G401 (cell line): ENCODE measurements at regions not wholly inside any gene's neighbourhood (a gene's known extent, or its start where the extent isn't known, plus 50 kb on each side); places are given as distances from the start of the nearest gene placed in this dataset.
"Not testable (repeated sequence)": the region's sequence is repeated elsewhere in the genome, so short reads cannot be mapped to it uniquely, and the experiment has no call there.

Experiments used
- DNase-seq: peaks from one replicate; pipeline ENCODE4 v3.0.0-alpha.2; 2015; ENCODE audit warnings: low spot score
- in situ Hi-C: cut with HindIII; loops from 2 replicates; pipeline ENCODE4 v1.10.0; 2016; ENCODE audit warnings: low sequenced_read_pairs, mixed read lengths

DNA sequence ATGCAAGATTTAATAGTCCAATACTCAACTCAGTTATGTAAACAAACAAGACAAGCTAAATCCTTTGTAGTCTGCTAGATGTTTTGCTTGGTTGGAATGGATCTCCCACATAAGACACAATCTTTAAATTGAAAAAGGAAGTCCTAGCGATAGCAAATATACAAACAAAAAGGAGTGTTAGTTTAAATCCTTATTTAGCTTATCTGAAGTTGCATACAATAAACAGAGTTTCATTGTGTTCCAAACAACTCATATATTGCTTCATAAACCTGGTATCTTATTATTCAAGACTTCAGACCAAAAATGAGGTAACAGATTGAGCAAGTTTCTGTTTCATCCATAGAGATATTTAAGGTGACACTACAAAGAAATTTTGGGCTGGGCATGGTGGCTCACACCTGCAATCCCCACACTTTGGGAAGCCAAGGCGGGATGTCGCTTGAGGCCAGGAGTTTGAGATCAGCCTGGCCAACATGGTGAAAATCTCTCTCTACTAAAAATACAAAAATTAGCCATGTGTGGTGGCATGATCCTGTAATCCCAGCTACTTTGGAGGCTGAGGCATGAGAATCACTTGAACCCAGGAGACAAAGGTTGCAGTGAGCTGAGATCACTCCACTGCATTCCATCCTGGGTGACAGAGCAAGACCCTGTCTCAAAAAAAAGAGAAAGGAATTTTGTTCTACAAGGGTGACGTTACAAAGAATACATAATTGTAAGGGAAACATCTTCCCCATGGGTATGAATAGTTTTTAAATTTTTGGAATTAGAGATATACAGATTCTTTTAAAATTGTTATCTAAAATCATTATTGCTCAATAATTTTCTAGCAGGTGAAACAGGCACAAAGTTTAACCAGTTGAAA, 150.5 kb upstream of the L3MBTL4 start:
- in situ Hi-C loops = no loop called here
- no peak for DNase-seq

DNA sequence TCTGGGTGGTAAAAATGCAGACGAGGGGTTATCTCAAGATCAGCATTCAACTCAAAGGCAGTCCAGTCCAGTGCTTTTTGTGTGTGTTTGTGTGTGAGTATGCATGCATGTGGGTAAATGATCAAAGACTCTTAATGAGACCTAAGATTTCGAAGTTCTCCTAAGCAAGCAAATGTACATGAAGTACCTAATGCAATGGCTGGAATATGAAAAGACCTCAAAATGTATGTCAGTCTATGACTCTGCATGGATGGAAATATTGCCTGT, 151.0 kb upstream of the L3MBTL4 start:
- in situ Hi-C loops = no loop called here
- no peak for DNase-seq

DNA sequence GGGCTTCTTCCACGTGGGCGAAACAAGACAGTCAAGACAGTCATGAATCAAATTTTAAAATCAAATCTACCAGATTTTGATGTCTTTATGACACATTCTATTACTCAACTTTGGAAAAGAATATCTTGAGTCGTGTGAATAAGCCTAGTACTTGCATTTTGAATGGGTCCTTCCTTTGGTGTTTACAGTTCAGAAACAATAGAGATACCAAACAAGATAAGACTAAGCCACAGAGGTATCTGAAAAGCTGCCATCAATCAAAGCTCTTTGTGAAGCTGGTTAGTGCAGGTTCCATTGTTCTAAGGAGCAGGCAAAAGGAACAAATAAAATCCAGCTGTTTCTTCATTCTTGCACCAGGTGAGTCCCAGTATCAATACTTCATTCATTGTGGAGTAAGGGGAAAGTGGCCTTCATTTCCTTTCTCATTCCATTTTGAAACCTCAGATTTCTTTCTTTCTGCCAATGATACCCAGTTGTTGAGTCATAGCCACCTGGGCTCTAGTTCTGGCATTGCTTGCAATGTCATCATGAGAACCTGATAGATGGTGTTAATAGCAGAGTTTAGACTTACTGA, 151.7 kb upstream of the L3MBTL4 start:
- in situ Hi-C loops = no loop called here
- DNase-seq = no peak

DNA sequence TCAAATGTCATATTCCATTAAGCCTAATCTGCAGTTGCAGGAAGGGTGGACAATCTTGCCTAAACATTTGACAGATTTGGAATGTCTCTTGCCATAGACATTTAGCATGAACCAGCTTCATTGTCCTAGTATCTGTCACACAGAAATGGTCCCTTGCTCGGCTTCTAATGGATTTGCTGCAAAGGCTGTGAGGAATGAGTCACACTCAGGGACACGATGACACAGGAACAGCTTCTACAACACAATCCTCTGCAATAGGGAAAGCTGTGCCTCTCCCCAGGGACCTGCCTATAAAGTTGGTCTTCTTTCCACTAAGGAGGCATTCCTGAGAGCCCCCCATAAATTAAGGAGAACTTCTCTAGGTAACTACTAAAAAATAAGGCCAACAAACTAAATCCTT, 155.1 kb upstream of the L3MBTL4 start:
- DNase-seq = no peak
- in situ Hi-C loops = no loop called here

DNA sequence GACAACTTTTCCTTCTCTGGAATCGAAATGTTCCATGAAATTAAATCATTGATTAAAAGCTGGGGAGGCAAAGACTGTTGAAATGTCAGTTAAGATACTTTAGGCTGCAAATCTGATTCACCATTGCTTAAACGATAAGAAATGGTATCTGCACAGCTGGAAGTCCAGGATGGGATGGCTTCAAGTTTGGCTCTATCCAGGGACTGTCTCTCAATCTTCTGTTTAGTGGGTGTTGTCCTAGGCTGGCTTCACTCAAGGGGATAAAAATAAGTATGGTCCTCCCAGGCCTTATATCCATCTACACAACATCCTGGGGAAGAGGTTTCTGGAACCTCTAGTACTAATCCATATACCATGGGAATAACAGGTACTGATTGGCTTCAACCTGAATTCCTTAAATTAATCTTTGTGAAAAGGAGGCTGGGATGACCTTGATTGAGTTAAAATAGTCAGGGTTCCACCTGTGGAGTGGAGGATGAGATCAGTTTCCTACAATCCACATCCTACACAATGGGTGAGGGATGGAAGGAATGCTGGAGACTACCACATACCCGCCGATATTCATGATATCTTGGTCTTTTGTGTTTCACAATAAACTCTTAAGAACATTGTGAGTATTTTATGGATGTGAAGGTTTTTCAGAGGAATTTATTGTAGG, 156.0 kb upstream of the L3MBTL4 start:
- no peak for DNase-seq
- in situ Hi-C loops = no loop called here

DNA sequence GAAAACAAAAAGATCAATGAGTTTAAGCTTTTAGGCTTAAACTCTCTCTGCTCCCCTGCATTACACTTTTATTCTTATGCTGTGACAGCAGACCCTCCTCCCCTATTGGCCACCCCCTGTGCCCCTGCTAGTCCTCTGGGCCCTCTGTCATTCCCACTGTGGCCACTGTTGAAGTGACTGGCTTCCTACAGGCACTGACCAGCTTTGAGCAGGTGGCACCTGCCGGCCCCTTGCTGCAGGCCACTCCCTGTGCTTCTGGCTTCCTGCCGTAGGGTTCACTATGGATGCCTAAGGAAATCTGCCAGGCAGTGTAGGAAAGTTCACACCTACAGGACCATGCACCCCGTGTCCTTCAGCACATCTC, 156.5 kb upstream of the L3MBTL4 start:
- no peak for DNase-seq
- in situ Hi-C loops = no loop called here

DNA sequence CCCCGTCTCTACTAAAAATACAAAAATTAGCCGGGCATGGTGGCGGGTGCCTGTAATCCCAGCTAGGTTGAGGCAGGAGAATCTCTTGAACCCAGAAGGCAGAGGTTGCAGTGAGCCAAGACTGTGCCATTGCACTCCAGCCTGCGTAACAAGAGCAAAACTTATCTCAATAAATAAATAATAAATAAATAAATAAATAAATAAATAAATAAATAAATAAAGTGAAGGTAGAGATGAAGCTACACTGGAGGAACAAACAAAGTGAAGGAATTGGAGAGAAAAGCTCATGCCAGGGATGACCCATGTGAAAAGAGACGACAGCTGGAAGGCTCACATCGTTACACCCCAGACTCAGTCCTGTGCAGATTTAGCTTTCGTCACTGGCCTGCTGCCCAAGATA, 157.3 kb upstream of the ARHGAP28 start:
- in situ Hi-C loops, DNase-seq: not testable (repeated sequence)

DNA sequence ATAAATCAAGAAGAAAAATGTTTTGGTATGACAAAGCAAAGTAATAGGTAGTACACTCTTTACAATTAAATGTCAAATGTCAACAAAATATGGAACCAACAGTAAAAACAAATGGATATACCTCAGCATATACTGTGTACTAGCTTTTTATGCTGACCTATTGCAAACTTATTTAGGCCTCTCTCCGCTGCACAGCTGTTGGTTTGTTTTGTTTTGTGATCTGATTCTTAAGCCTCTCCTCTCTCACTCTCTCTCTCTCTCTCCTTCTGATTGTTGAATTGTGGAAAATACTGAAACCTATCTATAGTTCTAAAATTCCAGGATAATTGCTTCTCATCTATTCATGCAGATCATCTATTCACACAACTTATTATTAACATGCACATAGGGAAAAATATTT, 154.9 kb upstream of the ARHGAP28 start:
- no peak for DNase-seq
- in situ Hi-C loops = no loop called here

DNA sequence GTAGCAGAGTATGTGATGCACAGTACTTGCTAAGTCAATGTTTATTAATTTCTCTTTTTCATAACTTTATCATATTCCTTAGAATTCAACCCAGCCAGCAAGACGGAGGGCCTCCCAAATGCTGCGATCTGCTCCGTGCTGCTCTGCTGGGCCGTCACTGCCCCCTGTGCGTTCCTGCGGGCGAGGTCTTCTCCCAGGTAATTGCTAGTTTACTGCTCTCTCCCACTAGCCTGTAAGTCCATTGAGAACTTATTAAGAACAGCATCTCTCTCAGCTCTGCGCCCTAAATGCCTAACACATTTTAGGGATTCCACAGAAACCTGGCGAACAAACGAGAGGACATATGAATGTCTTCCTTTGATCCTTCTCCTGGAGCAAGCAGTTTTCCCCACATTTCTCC, 153.6 kb upstream of the ARHGAP28 start:
- no peak for DNase-seq
- in situ Hi-C loops = no loop called here

DNA sequence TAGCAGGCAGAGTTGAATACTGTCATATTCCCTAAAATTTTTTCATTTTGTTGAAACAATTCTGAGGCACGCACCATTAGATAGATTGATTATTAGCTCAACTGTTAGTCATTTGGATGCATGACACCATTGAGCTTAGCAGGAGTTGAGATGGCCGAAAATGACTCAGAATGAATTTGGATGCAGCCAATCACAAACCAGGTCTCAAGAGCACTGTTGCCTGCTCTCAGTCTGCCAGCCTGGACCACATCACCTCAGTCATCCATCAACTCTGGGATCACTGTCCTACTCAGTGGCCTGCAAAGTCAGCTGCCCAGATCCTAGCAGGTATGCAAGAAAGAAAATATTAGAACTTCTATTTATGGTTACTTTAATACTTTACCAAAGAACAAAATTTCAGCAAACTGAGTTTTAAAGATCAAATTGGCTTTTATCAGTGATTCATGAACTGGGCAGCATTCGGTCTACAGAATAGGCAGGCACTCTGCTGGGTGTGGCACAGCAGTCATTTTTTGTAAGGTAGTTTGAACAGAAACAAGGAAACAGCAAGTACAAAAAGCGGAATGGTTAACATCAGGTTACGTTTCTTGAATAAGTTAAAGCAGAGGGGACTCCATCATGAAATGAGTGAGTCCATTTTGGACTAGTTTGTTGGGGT, 152.7 kb upstream of the ARHGAP28 start:
- no peak for DNase-seq
- in situ Hi-C loops = no loop called here

DNA sequence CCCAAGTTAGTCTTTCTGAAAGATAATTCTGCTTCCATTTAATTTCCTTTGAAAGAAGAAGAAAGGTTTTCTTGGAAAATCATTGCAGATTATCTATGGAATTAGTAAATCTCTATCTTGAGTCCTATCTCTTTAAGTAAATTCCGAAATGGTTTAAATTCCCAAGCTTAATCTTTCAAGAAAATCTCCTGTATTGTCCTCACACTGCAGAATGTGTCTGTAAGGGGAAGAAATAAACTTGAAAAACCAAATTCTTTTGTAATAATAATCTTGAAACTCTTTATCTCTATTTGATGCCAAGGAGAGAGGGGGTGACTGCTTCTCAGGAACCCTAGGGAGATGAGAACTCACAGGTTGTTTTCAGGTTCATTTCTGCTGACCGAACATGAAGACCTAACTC, 150.8 kb upstream of the ARHGAP28 start:
- DNase-seq = no peak
- in situ Hi-C loops = no loop called here

DNA sequence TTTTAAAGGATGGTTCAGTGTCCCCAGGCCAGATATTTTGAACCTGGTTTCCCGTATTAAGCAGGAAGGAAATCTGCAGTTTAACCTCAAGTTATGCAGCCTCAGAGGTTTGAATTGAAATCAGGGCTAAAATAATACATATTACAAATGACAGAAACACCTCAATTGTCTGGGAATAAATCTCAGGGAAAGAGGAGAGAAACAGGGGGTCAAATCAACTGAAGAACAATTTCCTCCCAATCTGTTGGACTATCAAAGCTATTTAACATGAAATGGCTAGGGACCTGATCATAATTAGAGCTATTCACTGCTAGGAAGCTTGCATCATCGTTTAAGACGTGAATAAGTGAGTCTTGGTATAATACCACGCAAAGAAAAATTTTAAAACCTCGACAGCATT, 150.0 kb upstream of the ARHGAP28 start:
- in situ Hi-C loops = no loop called here
- no peak for DNase-seq

DNA sequence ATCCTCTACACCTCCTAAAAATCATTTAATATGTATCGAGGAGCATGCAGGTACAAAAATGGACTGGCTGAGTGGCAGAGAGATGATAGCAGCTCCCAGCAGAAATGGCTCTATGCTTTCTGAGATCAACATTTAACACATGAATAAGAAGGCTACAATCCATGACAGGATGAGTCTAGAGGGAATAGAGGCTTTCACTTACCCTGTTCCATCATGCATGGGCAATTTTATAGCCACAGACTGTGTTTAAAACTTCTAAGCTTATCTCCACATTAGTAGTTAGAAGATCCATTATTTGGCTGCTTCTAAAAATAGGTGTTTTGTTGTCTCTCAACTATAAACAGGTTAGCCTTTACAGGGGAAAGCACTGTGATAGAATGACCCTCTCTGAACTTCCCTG, 149.1 kb upstream of the ARHGAP28 start:
- no peak for DNase-seq
- in situ Hi-C loops = no loop called here

DNA sequence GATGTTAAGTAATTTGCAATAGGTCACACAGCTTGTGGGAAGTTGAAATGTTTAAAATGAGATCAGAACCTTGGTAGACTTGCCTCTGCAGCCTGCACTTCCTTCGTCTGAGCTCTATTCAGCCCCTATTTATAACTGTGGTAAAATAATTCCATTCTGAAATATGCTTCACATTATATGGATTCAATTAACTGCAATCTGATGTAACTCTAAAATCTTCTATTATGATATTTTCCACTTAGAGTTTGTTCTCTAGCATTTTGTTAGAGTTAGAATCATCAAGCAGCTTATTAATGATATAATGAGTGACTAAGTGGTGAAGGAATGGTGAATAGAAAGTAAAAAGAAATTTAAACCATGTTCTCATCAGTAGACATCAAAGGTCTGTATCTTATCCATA, 139.6 kb upstream of the ARHGAP28 start:
- DNase-seq = no peak
- in situ Hi-C loops = no loop called here

DNA sequence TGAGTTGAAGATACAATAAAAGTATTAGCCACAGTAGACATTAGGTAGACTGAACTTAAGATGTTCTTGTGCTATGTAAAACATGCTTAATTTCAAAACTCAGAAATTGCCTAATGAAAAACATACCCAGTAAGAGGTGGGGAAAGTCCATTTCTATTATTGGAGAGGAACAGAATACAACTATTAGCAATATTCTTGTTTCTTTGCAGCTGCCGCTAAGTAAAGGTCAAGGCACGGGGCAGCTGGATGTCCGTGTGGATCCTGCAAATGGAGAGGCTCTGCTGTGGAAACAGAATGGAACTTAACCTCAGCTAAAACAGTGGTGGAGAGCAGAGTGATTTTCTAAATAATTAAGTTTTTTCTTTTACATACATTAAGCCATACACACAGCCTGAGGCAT, 139.2 kb upstream of the ARHGAP28 start:
- DNase-seq = no peak
- in situ Hi-C loops = no loop called here

DNA sequence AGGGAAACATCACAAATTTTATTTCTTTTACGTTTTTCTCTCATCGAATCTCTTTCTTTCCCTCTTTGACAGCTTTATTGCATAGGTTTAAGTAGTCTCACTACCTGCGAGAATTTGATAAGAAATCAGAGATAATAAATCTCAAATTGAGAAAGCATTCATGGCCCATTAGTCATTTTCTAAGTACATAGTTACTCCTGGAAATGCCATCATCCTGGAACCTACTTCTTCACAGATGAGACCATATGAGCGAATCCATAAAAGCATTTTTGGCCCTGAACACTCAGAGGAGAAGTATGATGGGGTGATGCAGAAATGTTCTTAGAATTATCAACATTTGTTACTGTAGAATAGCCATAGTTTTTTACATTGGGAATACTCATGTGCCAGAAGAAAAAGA, 138.0 kb upstream of the ARHGAP28 start:
- in situ Hi-C loops = no loop called here
- no peak for DNase-seq

DNA sequence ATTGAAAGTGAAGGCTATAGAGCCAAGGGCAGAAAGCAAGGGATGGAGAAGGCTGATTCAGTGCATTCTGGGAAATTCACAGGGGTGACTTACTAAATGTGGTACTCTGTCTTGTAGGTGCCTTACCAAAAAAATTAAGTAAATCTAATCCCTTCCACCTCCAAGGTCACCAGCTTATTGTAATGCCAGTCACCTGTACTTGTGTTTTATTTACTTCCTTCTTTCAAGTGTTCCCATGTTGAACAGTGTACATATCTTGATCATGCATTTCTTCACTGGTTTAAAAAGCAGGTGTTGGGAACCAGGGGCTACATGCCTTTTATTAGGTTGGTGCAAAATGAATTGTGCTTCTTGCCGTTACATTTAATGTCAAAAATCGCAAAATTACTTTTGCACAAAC, 137.0 kb upstream of the ARHGAP28 start:
- in situ Hi-C loops = no loop called here
- no peak for DNase-seq

DNA sequence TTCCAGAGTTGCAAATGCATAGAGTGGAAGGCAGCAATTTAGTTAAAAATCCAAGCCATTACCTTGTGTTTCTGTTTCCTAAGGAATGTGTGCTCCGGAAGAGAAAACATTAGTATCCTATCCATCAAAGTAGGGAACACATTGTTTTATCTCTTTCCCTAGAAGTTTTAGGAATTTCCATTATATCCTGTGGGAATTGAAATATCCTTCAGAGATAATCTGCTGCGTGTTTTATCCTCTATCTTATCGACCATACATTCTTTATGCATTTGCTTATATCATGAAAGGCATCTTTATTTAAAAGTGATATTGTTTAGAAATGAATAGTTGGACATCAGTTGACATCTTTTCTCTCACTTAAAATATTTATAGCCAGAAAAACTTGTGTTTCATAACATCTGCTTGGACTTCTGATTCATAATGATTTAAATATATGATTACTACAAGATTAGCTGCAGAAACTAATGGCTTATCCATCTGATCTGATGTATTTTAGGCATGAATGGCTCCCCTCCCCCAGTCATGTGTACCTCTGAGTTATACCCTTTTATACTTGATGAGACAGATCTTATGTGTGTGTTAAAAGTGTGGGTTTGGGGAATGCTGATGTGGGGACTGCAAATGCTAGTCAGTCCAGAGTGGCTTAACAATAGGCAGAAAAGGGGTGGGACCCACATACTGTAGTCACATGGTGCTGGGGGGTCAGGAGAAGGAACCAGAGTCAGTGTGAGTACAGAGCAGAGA, 136.2 kb upstream of the ARHGAP28 start:
- in situ Hi-C loops = no loop called here
- no peak for DNase-seq

DNA sequence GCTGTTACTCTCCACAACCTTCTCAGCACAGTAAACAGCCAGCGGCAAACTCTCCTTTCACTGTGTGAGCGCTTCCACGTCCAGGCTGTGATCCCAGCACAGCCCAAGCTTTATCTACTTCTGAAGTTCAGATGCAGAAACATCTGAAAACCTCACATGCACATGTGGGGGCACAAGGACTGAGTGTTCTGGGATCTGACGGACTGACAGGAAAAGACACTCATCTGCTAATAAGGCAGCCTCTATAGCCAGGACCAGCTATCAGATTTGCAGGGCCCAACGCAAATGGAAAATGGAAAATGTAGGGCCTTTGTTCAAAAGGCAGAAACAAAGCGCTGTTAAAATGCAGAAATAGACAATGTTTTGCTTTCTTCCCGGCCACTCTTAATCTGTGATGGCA, 133.8 kb upstream of the ARHGAP28 start:
- no peak for DNase-seq
- in situ Hi-C loops = no loop called here

DNA sequence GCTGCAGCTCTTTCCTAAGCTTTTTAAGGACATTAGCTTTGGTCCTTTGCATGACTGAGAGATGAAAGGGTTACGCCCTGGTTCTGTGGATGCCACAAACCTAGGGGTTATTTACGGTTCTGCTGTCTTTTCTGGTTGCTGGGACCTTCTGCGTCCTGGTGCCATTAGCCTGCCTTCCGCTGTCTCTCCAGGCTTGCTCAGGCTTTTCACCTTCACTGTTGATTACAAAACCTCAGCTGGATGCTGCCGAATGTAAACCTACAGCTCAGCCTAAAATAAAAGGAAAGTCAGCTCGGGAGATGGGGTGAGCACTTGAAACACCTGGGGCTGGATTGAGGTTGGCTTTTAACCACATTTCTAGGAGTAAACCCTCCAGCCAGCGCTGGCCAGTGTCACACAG, 130.9 kb upstream of the ARHGAP28 start:
- in situ Hi-C loops = no loop called here
- DNase-seq = no peak
